ENCODE measurements at regions not wholly inside any gene's neighbourhood (a gene's known extent, or its start where the extent isn't known, plus 50 kb on each side); places are given as distances from the start of the nearest gene placed in this dataset.

- DNase-seq (ENCODE audit: low read depth in 2 of 3, low spot score in 2 of 3), result no peak
These were observed 51.4 kb upstream of the GJA8 start for GRCh38 chr1:147851149-147851548.

- no peak for DNase-seq (ENCODE audit: low read depth in 2 of 3, low spot score in 2 of 3)
These were observed 49.8 kb upstream of the GJA8 start for GRCh38 chr1:147852706-147853225.
